NCI-H1930 (cell line): ENCODE measurements at regions not wholly inside any gene's neighbourhood (a gene's known extent, or its start where the extent isn't known, plus 50 kb on each side); places are given as distances from the start of the nearest gene placed in this dataset.
"Not testable (repeated sequence)": the region's sequence is repeated elsewhere in the genome, so short reads cannot be mapped to it uniquely, and the experiment has no call there.

Experiments
- DNase-seq, 2 experiments: peaks; one replicate each; lab custom pipeline; 2025; lab: John Stamatoyannopoulos, UW

GRCh38 chr10:90269699-90270098 lies 568.3 kb downstream of the KIF20B start:
- DNase-seq: no peak

DNA sequence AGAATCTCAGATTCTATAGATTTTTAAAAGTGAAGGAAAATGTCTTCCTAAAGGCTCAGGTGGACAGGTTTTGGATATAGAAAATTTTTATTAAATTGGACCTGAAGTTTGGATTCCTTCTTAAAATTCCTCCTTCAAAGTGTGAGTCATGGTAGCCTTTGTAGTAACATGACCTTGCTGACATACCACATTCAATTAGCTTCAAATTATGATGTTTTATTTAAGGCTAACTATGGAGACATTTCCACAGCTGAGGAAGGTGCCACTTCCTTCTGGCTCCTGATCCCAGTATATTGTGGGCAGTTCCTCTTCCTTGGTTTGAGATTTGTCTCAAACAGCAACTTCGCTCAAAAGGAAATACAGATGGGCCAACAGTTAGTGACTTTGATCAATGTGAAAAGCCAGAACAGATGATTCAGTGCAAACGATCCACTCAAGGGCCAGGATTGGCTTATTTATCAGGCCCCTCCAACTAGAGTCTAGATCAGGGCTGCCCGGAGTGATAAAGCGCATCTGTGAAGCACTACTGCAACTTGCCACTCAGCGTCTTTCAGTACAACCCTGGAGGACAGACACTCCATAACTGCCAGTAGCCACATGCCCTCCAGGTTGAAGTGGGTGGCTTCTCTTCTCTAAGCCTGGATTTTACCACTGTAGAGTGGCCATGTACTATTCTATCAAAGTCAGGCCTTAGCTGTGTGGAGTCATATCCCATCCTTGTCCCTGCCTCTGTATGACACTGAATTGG lies 573.5 kb downstream of the KIF20B start:
- no peak for DNase-seq

GRCh38 chr10:90276894-90277475 lies 575.6 kb downstream of the KIF20B start:
- no peak for DNase-seq

- DNase-seq: no peak
Observed at GRCh38 chr10:90286406-90286805, 571.4 kb downstream of the HTR7 start.

GRCh38 chr10:90286941-90287340 lies 570.9 kb downstream of the HTR7 start:
- DNase-seq: no peak

GRCh38 chr10:90288391-90288933 lies 569.4 kb downstream of the HTR7 start:
- no peak for DNase-seq

DNA sequence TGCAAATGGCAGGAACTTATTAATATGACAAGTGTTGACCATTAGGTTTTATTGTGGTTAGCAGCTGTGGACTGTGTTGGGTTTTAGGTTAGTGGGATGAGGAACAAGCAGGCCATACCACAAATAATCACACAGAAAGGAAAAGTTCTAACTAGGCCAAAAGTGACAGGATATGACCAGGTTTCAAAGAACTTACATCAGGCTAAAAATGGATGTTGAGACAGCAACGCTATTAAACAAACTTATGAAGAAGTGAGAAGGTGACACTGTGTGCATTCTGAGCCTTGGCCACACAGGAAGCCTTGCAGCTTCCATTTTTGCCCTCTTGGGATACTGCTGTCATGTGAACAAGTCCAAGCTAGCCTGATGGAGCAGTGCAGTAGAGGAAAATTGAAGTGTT lies 568.8 kb downstream of the HTR7 start:
- DNase-seq: no peak

GRCh38 chr10:90293616-90294015 lies 564.2 kb downstream of the HTR7 start:
- no peak for DNase-seq

- not testable (repeated sequence) for DNase-seq
Observed at GRCh38 chr10:90294821-90295540, 562.9 kb downstream of the HTR7 start.

- not testable (repeated sequence) for DNase-seq
Observed at GRCh38 chr10:90302031-90302430, 555.8 kb downstream of the HTR7 start.

DNA sequence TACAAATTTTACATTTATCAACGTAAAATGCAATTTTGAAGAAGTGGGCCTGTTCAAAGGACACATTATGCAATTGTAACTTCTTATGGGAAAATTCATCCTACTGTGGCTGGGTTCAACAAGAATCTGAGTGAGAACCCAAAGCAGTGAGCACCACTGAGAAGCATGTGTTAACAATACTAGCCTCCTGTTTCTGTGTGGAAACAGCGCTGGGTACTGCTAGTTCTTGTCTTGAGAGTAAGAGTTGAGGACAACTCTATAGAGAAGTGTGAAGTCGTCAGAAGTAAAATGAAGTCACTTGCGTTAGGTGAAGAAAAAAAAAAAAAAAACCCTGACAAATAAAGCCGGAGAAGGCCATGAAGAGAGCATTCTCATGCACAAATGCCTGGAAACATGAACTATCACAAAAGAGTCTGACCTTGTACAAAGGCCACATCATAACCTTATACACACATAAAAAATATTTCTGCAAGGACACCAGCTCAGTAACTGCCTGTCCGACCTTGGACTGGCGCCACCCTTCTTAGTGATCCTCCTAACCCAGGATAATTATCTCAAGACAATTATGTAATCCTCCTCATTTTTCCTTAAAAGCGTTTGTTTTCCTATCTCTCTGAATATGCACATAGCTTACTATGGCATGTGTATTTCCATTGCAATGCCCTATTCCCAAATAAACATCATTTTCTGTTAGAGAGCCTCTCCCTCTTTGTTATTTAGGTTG lies 554.9 kb downstream of the HTR7 start:
- no peak for DNase-seq

GRCh38 chr10:90304533-90304932 lies 553.3 kb downstream of the HTR7 start:
- DNase-seq: no peak

DNA sequence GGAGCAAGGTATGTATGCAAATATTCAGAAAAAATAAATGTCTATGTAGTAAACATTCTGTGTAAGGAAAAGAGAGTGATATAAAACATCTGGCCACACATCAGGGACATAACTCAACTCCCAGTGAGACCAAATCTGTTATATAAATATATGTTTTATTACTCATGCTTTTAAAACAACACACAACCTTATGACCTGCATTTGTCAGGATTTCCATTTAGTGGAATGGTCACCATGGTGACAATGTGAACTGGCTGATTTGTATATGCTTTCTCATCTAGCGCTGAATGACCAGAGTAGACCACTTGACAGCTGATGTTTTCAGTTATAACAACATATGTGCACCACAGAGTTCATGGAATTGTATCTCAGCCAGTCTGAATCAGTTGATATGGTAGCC lies 551.7 kb downstream of the HTR7 start:
- no peak for DNase-seq

DNA sequence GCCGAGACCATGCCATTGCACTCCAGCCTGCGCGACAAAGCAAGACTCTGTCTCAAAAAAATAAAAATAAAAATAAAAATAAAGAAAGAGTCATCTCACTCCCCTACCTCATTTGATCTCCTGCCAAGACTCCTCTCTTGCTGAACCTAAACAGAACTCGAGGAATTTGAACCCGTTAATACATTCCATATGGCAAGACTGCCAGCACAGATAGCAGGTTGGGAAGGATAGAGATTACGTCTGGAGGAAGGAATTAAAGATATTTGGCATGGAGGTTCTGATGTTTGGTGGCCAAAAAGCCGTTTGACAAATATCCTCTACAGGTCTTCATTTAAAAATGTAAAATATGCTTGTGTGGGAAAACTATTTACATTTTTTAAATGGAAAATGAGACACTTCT lies 549.6 kb downstream of the HTR7 start:
- no peak for DNase-seq

GRCh38 chr10:90313576-90314325 lies 544.1 kb downstream of the HTR7 start:
- DNase-seq: no peak

GRCh38 chr10:90314718-90315117 lies 543.1 kb downstream of the HTR7 start:
- DNase-seq: no peak

DNA sequence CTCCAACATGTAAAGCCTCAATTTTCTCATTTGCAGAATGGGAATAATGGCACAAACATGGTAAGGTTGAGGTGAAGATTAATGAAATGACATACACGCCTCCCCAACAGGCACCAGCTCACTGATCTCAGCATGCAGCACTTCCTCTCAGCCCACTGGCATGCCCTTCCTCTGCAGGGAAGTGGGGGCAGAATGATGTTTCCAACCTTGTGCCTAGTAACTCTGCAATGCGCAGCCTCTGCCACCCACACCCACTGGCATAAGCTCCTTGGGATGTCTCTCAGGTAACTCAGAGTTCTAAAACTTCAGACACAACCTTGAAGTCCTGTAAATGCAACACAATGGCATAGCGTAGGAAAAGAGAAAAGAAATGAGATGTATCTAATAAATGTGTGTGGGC lies 540.7 kb downstream of the HTR7 start:
- DNase-seq: no peak

GRCh38 chr10:90318659-90319058 lies 539.2 kb downstream of the HTR7 start:
- no peak for DNase-seq

DNA sequence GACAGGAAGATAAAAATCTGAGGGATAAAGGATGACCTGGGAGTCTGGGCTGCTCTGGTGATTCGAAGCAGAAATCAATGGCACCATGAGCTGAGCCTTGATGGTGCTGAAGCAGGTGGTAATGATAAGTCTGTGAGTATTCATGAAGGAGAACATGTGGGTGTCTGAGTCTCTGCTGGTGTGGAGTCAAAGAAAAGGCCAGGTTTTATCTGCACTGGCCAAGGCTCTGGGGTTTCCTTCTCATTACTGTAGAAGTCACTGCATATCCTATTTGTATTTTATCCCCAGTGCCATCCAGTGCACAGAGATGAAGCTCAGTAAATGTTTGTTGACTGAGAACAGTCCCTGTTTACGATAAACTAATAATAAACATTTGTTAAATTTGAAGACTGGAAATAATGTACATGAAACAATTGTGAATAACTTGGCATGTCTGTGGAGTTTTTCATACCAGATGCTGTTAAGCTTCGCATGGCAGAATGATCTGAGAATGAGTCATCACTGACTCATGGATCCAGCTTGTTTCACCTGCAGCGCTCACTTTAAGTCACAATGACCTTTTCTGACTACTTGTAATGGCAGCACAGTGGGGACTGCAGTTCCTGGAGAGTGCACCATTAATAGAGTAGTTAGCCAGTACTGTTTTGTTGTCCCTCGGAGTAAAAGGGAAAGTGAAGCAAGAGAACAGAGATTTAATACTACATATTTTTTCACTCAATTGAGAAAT lies 538.5 kb downstream of the HTR7 start:
- DNase-seq: no peak

DNA sequence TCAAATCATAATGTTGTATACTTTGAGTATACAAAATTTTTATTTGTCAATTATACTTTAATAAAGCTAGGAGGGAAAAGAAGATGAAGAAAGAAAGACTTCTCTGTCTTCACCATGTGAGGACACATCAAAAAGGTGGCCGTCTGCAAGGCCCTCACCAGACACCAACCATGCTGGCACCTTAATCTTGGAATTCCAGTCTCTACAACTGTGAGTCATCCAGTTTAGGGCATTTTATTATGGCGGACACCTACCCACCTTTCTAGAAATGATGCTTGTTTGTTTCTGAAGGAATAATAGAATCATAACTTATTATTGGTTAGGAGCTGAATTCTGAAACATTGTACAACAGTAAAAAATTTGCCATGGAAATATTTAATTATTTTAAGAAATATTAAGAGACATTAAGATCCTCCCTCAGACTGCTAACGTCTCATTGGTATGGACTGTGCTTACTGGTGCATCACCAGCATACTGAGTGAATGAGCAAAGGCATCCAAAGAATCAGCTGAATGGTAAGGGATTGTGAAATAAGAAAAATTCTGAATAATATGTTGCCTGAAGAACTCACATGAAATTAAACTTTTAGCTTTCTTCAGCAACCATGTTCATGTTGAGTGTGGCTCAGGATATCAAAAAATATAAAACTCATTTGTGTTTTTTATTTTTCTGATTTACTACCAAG lies 536.6 kb downstream of the HTR7 start:
- DNase-seq: no peak
